ENCODE measurements at regions not wholly inside any gene's neighbourhood (a gene's known extent, or its start where the extent isn't known, plus 50 kb on each side); places are given as distances from the start of the nearest gene placed in this dataset.

GRCh38 chr6:18579166-18579565 is 192.0 kb downstream of the RNF144B start:
- no peaks in the 10 kb centered on the region; the same call in 1 of the 2 replicates for H3K27me3 ChIP-seq (ENCODE audit: control insufficient read depth, insufficient read depth, low read length)
- H4K20me1 ChIP-seq (ENCODE audit: insufficient read depth, low read length), result no peaks in the 10 kb centered on the region
- no peak overlapping the region for H3K9ac ChIP-seq (ENCODE audit: low read depth, low read length)
- ATAC-seq (ENCODE audit: low read depth), result no peak
- H3K4ac ChIP-seq (ENCODE audit: low read depth, low read length), result no peak overlapping the region
- H2BK20ac ChIP-seq (ENCODE audit: low read depth, low read length), result no peak overlapping the region
- dilution Hi-C loops (cut with HindIII; ENCODE audit: low sequenced_read_pairs, unreplicated experiment) (no loop called here), intact Hi-C loops (cut with micrococcal nuclease) (no loop called here), in situ Hi-C loops (cut with MboI; ENCODE audit: low sequenced_read_pairs) (loop anchor here (25.0 kb wide), 1 partner anchor 1283 kb away; no protein-coding TSS in a partner anchor)
- H2AK9ac ChIP-seq (replicated peaks; ENCODE audit: low read depth, low read length, poor library complexity), result no peak overlapping the region
- H3K9me3 ChIP-seq (ENCODE audit: control insufficient read depth, insufficient read depth, low read length), result no peaks in the 10 kb centered on the region
- H3K4me1 ChIP-seq (ENCODE audit: control insufficient read depth, insufficient read depth, low read length), result no peaks in the 10 kb centered on the region
- no peaks in the 10 kb centered on the region for H3K9me1 ChIP-seq (ENCODE audit: insufficient read depth, low read length)
- no TSS peak for BruUV-seq (replicated peaks)
- no peak overlapping the region for H3K4me2 ChIP-seq (ENCODE audit: low read depth, low read length)
- no peaks in the 10 kb centered on the region for H3K36me3 ChIP-seq (ENCODE audit: control insufficient read depth, insufficient read depth, low read length)
- CTCF ChIA-PET, result no interaction called here
- H3K79me1 ChIP-seq (ENCODE audit: low read depth in 1 of 2, low read length in 2 of 2), result no peaks in the 10 kb centered on the region
- H3K18ac ChIP-seq (ENCODE audit: low read depth, low read length), result no peak overlapping the region
- H3K14ac ChIP-seq (replicated peaks; ENCODE audit: low read depth, low read length), result no peak overlapping the region
- H2AFZ ChIP-seq (replicated peaks; ENCODE audit: low read length, poor library complexity), result no peak overlapping the region
- no CpG with 5 or more reads among the region's 2 CpGs for WGBS, 2 experiments (ENCODE audit: extremely low coverage in 2 of 2, insufficient read length in 1 of 2)
- H2BK120ac ChIP-seq (ENCODE audit: low read depth, low read length), result no peak overlapping the region
- TF ChIP-seq MAFK (IDR thresholded peaks at IDR 0.05; ENCODE audit: low read depth, low read length) (peak; percentile 91), SMC3 (IDR thresholded peaks at IDR 0.05; ENCODE audit: low read depth, low read length) (no peak)
- no peak overlapping the region for H4K5ac ChIP-seq (ENCODE audit: low read depth, low read length)
- no peak overlapping the region for H3K27ac ChIP-seq (ENCODE audit: insufficient read depth, low read length)
- POLR2A ChIA-PET (ENCODE audit: unreplicated experiment), result interaction anchor here (0.6 kb wide), 1 partner anchor 11 kb away, joined by 4 read pairs; no protein-coding TSS in a partner anchor
- no peak overlapping the region for H3K56ac ChIP-seq (ENCODE audit: extremely low read depth, insufficient read depth, low read length)
- H2BK15ac ChIP-seq (ENCODE audit: low read depth, low read length), result no peak overlapping the region
- H3K4me3 ChIP-seq (ENCODE audit: insufficient read depth, low read depth, low read length), result no peak overlapping the region
- no peak overlapping the region for H2AK5ac ChIP-seq (ENCODE audit: low read depth, low read length)
- no peak overlapping the region for H4K8ac ChIP-seq (ENCODE audit: low read depth in 2 of 2, low read length in 2 of 2)
- no peak overlapping the region for H4K91ac ChIP-seq (ENCODE audit: insufficient read depth, low read depth, low read length)
- H3K23ac ChIP-seq (ENCODE audit: low read depth, low read length), result no peak overlapping the region
- DNase-seq, result no peak
- no peak overlapping the region for H2BK5ac ChIP-seq (ENCODE audit: low read depth, low read length, poor library complexity, severe bottlenecking)

All from IMR-90 (cell line).